NCI-H82 (cell line): ENCODE measurements at regions not wholly inside any gene's neighbourhood (a gene's known extent, or its start where the extent isn't known, plus 50 kb on each side); places are given as distances from the start of the nearest gene placed in this dataset.

ENCODE experiments used
- DNase-seq: peaks from one replicate; lab custom pipeline; 2025; lab: John Stamatoyannopoulos, UW

- DNase-seq, result no peak
Observed at GRCh38 chr6:104064876-104065275, 794.8 kb downstream of the HACE1 start.

GRCh38 chr6:104050455-104050854 lies 809.3 kb downstream of the HACE1 start:
- DNase-seq, result no peak

GRCh38 chr6:104046426-104046825 lies 813.3 kb downstream of the HACE1 start:
- no peak for DNase-seq

- DNase-seq, result peak; percentile 65
Observed at GRCh38 chr6:104031346-104031745, 828.4 kb downstream of the HACE1 start.

GRCh38 chr6:104022126-104022525 lies 837.6 kb downstream of the HACE1 start:
- DNase-seq, result no peak

- DNase-seq, result no peak
Observed at GRCh38 chr6:104019075-104019753, 840.5 kb downstream of the HACE1 start.

GRCh38 chr6:104017410-104018381 lies 842.0 kb downstream of the HACE1 start:
- DNase-seq, result no peak

GRCh38 chr6:104014163-104014959 lies 845.4 kb downstream of the HACE1 start:
- no peak for DNase-seq

- DNase-seq, result no peak
Observed at GRCh38 chr6:104013312-104013971, 846.3 kb downstream of the HACE1 start.

- DNase-seq, result no peak
Observed at GRCh38 chr6:104010897-104011296, 848.8 kb downstream of the HACE1 start.

- peak; percentile 3 for DNase-seq
Observed at GRCh38 chr6:104003803-104004516, 855.8 kb downstream of the HACE1 start.

- no peak for DNase-seq
Observed at GRCh38 chr6:103995571-103995970, 864.1 kb downstream of the HACE1 start.

GRCh38 chr6:103983860-103984259 lies 875.9 kb downstream of the HACE1 start:
- no peak for DNase-seq

- no peak for DNase-seq
Observed at GRCh38 chr6:103983011-103983410, 876.7 kb downstream of the HACE1 start.

GRCh38 chr6:103982574-103982973 lies 877.1 kb downstream of the HACE1 start:
- no peak for DNase-seq

GRCh38 chr6:103979308-103979707 lies 880.4 kb downstream of the HACE1 start:
- peak; percentile 1 for DNase-seq

- no peak for DNase-seq
Observed at GRCh38 chr6:103937389-103937788, 922.3 kb downstream of the HACE1 start.

- no peak for DNase-seq
Observed at GRCh38 chr6:103925317-103925716, 934.4 kb downstream of the HACE1 start.

GRCh38 chr6:103910018-103910417 lies 949.7 kb downstream of the HACE1 start:
- no peak for DNase-seq

- no peak for DNase-seq
Observed at GRCh38 chr6:103908898-103909297, 950.8 kb downstream of the HACE1 start.

- no peak for DNase-seq
Observed at GRCh38 chr6:103895136-103895535, 964.6 kb downstream of the HACE1 start.
